Left lung (tissue), 4 donors: ENCODE measurements at regions not wholly inside any gene's neighbourhood (a gene's known extent, or its start where the extent isn't known, plus 50 kb on each side); places are given as distances from the start of the nearest gene placed in this dataset.

Source experiments
- ATAC-seq: fragments of 200-7000 bp; cut with Tn5 transposase; one replicate; pipeline ENCODE4 v1.9.1; 2020; ENCODE audit warnings: moderate library complexity
- DNase-seq, 4 donors: peaks; one replicate each; pipeline ENCODE4 v3.0.0-alpha.2; 2013 to 2020
- H3K27ac ChIP-seq, 2 donors: fragments of 200-600 bp; sonication (generic) in 1 of 2; one replicate each; pipeline versions ENCODE4 v1.5.0 to v1.8.0; 2020 to 2021
- H3K27me3 ChIP-seq, 2 donors: fragments of 200-600 bp; sonication (generic) in 1 of 2; one replicate each; pipeline versions ENCODE4 v1.5.0 to v1.8.0; 2020 to 2021
- H3K36me3 ChIP-seq, 2 donors: fragments of 200-600 bp; sonication (generic) in 1 of 2; one replicate each; pipeline versions ENCODE4 v1.5.0 to v1.8.0; 2020 to 2021
- H3K4me1 ChIP-seq, 2 donors: fragments of 200-600 bp; one replicate each; pipeline ENCODE4 v1.8.0; 2021
- H3K4me3 ChIP-seq, 2 donors: fragments of 200-600 bp; sonication (generic) in 1 of 2; one replicate each; pipeline versions ENCODE4 v1.5.0 to v1.8.0; 2020 to 2021; ENCODE audit warnings: mild to moderate bottlenecking in 1 of 2
- H3K9me3 ChIP-seq, 2 donors: fragments of 200-600 bp; sonication (generic) in 1 of 2; one replicate each; pipeline versions ENCODE4 v1.5.0 to v1.8.0; 2020 to 2021
- intact Hi-C, 2 donors: fragments of 100-400 bp; cut with DNase I; formaldehyde crosslinking; loops; one replicate each; pipeline versions ENCODE4 v1.11.2 to v1.14.2; 2022
- TF ChIP-seq, protein P1 (sequence below), 2 donors: fragments of 200-600 bp; sonication (generic) in 1 of 2; IDR thresholded peaks; one replicate each; pipeline versions ENCODE4 v1.5.0 to v1.8.0; 2021; ENCODE audit warnings: antibody characterized with exemption in 2 of 2
- donor health status: DM: no; HTN: yes; CAD: no.
- donor health status: DM: no; HTN: no; CAD: no.

DNA sequence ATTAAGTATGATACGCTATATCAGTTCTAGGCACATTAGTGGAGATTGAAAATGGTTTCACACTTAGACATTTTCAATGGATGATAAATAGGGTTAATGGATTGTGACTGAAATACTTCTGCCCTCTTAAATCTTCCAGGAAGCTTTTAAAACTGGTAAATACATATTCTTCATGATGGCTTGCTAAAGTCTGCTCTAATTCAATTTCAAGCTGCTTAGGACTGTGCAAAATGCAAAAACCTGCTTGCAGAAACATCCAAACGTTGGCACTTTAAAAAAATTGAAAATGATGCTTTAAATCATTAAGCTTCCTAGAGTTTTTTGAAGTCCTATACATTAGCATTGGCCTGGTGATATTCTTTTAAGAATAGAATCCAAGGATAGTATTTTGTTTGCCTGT lies 214.8 kb upstream of the FSHR start:
- no peaks in the 10 kb centered on the region for H3K4me1 ChIP-seq
- TF ChIP-seq, protein P1, sequence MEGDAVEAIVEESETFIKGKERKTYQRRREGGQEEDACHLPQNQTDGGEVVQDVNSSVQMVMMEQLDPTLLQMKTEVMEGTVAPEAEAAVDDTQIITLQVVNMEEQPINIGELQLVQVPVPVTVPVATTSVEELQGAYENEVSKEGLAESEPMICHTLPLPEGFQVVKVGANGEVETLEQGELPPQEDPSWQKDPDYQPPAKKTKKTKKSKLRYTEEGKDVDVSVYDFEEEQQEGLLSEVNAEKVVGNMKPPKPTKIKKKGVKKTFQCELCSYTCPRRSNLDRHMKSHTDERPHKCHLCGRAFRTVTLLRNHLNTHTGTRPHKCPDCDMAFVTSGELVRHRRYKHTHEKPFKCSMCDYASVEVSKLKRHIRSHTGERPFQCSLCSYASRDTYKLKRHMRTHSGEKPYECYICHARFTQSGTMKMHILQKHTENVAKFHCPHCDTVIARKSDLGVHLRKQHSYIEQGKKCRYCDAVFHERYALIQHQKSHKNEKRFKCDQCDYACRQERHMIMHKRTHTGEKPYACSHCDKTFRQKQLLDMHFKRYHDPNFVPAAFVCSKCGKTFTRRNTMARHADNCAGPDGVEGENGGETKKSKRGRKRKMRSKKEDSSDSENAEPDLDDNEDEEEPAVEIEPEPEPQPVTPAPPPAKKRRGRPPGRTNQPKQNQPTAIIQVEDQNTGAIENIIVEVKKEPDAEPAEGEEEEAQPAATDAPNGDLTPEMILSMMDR (IDR thresholded peaks at IDR 0.05) = no peak
- ATAC-seq = no peak

DNA sequence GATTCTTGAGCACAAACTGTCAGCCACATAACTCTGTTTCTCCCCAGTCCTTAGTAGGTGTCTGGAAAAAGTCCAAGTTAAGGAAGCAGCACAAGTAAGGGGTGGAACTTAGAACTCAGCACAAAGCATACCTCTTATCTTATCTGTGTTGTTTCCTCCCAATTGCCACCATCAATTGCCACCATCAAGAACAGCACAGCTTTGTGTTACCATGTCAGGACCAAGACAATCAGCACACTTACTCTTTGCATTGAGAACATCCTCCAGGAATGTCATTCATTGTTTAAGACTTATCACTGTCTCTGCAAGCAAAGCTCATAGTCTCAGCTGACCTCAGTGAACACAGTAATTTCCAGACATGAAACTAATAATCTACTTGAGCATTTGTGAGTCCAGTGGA lies 212.7 kb upstream of the FSHR start:
- ATAC-seq (no peak), DNase-seq (no peak)
- TF ChIP-seq, protein P1 (IDR thresholded peaks at IDR 0.05) = no peak
- no peaks in the 10 kb centered on the region for H3K27me3 ChIP-seq
- no peak overlapping the region for H3K27ac ChIP-seq
- no peaks in the 10 kb centered on the region for H3K36me3 ChIP-seq
- no peak overlapping the region for H3K4me3 ChIP-seq
- intact Hi-C loops = no loop called here
- H3K4me1 ChIP-seq = no peaks in the 10 kb centered on the region
- peaks cover 0 to 6% of the 10 kb centered on the region in 2 donors for H3K9me3 ChIP-seq

More for the DNA sequence above, 214.8 kb upstream of the FSHR start:
- Histone ChIP-seq H3K36me3 (no peaks in the 10 kb centered on the region), H3K27me3 (no peaks in the 10 kb centered on the region), H3K4me3 (no peak overlapping the region), H3K27ac (no peak overlapping the region), H3K9me3 (no peaks in the 10 kb centered on the region)
- no peak for DNase-seq
- intact Hi-C loops = no loop called here

DNA sequence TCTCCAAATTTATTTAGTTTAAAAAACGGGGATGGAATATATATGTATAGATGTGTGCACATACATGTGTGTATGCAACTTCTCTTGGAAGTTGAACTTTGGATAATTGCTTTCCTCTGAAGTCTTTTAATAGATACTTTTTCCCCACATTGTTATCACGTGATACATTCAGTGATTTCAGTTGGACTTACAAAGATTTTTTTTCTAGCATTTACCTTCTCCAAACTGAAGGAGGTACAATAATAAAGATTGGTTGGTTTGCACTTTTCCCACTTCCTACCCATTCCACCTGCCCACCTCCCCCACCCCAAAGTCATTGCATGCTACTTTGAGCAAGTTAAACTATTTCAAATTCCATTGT lies 206.1 kb upstream of the FSHR start:
- H3K9me3 ChIP-seq = peaks cover 0 to 6% of the 10 kb centered on the region in 2 donors
- ATAC-seq = no peak
- intact Hi-C loops = no loop called here

DNA sequence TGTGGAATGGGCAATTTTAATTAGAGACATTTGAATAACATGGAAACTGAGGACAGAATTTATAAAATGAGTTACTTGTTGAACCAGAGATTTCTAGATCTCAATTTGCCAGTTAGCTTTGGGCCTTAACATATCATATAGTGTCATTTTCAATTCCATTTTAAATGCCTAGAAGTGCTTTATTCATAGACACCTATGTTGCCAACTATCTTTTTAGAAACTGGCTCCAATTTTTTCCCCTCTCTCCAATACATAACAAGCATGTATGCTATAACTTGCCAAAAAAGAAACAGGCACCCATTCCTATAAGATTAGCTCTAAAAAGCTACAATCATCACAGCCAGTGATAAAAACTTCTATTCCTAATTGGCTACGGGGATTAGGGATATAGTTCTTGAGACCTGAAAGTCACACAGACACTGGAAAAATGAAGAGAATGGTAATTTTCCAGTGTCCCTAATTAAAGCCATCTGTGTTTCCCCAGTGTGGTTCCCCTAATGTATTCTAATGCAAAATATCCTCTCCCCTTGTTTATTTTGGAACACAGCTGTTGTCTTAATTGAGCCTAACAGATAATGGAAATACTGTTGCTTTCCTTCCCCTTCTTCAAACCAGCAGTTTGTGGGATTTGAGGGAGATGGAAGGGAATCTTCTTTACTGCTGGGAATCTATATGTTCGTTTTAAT lies 205.5 kb upstream of the FSHR start:
- no peaks in the 10 kb centered on the region for H3K36me3 ChIP-seq
- no peak for ATAC-seq

More for the DNA sequence above, 206.1 kb upstream of the FSHR start:
- no peaks in the 10 kb centered on the region for H3K27me3 ChIP-seq
- no peak for DNase-seq
- no peak overlapping the region for H3K27ac ChIP-seq
- H3K4me1 ChIP-seq = no peaks in the 10 kb centered on the region
- H3K36me3 ChIP-seq = no peaks in the 10 kb centered on the region
- no peak overlapping the region for H3K4me3 ChIP-seq
- TF ChIP-seq, protein P1 (IDR thresholded peaks at IDR 0.05) = no peak

DNA sequence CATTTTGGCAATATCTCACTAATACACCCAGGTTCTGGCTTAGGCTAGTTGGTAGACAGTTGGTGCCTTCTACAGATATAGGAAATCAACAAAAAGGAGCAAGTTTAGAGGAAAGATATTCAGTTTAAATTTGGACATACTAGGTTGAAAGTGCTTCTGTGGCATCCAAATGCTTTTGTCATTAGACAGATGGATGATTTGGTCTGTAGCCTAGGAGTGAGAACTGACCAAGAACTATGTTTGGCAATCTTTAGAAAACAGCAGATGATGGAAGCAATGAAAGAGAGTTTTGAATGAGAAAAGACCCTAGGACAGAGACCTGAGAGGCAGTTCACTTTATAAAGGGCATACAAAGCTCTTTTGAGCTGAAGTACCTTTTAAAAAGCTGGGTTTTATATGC lies 201.3 kb upstream of the FSHR start:
- intact Hi-C loops = no loop called here
- ATAC-seq (no peak), DNase-seq (no peak)
- TF ChIP-seq, protein P1 (IDR thresholded peaks at IDR 0.05) = no peak
- Histone ChIP-seq H3K9me3 (no peaks in the 10 kb centered on the region), H3K4me3 (no peak overlapping the region), H3K36me3 (no peaks in the 10 kb centered on the region), H3K27me3 (no peaks in the 10 kb centered on the region), H3K27ac (no peak overlapping the region), H3K4me1 (no peaks in the 10 kb centered on the region)

More for the DNA sequence above, 205.5 kb upstream of the FSHR start:
- intact Hi-C loops = no loop called here
- Histone ChIP-seq H3K4me1 (no peaks in the 10 kb centered on the region), H3K4me3 (no peak overlapping the region), H3K27ac (no peak overlapping the region), H3K27me3 (no peaks in the 10 kb centered on the region), H3K9me3 (peaks cover 0 to 6% of the 10 kb centered on the region in 2 donors)
- TF ChIP-seq, protein P1 (IDR thresholded peaks at IDR 0.05) = no peak
- DNase-seq = no peak
